ENCODE measurements at regions not wholly inside any gene's neighbourhood (a gene's known extent, or its start where the extent isn't known, plus 50 kb on each side); places are given as distances from the start of the nearest gene placed in this dataset.

GRCh38 chr11:81224396-81224795 lies 1509.3 kb downstream of the FAM181B start:
- H3K4me3 ChIP-seq (ENCODE audit: control insufficient read depth, low read depth, low read length) = no peak overlapping the region
- DNase-seq (ENCODE audit: low read depth) = peak; percentile 23
- no peak for TF ChIP-seq CTCF (conservative IDR thresholded peaks at IDR 0.05; ENCODE audit: control insufficient read depth, insufficient read depth, low read depth, low read length)

DNA sequence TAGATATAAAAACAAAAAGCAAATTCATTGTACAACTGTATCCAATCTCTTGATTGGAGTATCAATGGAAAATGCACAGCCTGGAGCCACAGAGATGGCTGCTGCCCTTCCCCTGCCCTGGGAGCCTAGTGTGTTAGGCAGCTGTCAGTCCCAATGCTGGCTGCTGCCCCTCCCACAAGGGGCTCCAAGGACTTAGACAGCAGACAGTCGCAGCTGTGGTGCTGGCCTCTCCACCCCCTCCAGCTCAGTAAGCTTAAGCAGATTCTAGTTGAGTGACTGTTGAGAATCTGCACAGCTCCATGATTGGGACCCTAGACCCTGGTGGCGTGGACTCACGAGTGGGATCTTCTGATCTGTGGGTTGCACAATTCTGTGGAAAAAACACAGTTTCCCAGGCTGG lies 1511.2 kb downstream of the FAM181B start:
- H3K4me3 ChIP-seq (ENCODE audit: control insufficient read depth, low read depth, low read length) = no peak overlapping the region
- no peak for DNase-seq (ENCODE audit: low read depth)
- TF ChIP-seq CTCF (conservative IDR thresholded peaks at IDR 0.05; ENCODE audit: control insufficient read depth, insufficient read depth, low read depth, low read length) = no peak

DNA sequence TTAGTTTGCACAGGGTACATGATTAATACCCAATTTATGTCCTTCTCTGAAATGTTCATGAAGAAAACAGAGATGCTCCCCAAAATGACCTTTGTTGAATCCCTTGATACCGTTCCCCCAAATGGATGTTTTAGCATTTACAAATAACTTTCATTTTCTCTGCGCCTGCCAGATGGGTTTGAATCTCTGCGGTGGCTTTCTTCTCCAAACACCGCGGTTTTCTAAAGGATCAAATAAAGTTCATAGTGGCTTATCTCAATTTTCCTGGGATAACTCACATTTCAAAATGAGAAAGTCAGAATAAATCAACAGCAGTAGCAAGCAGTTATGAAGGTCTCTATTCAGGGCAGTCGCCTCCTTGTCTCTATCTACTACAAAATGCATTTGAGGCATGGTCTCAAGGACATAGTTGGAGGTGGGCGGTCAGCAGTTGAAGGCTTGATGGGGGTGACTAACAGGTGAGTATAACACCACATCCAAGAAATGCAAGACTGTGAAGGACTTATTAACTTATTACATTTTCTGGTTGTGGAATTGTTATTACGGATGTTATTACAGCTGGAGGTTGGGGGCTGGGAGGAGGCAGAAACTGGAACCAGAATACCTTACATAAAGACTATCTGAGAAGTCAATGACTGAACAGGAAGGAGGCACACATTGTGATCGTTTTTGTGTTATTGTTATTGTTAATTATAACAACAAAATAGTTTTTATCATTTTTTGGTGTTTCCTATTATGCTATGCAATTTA lies 1513.3 kb downstream of the FAM181B start:
- H3K4me3 ChIP-seq (ENCODE audit: control insufficient read depth, low read depth, low read length) = no peak overlapping the region

GRCh38 chr11:81219661-81220060 lies 1514.0 kb downstream of the FAM181B start:
- H3K4me3 ChIP-seq (ENCODE audit: control insufficient read depth, low read depth, low read length) = no peak overlapping the region
- DNase-seq (ENCODE audit: low read depth) = no peak

More for the DNA sequence above, 1513.3 kb downstream of the FAM181B start:
- no peak for DNase-seq (ENCODE audit: low read depth)
- no peak for TF ChIP-seq CTCF (conservative IDR thresholded peaks at IDR 0.05; ENCODE audit: control insufficient read depth, insufficient read depth, low read depth, low read length)

DNA sequence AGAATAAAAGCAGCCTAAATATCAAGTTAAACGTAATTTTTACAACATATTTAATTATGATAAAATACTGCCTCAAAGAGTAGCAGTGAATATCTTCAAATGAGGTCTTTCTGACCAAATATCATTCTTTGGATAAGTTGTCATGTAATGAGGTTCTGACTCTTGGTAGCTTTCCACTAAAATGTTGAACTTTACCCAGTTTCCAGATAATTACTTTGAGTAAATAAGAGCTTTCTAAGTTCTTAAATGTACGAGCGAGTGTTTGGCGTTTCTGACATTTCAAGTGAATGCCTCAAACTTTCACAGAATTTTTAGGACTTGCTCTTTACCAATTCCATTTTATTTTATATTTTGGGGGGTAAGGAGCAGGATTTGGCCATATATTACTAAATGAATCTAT lies 1515.2 kb downstream of the FAM181B start:
- no peak overlapping the region for H3K4me3 ChIP-seq (ENCODE audit: control insufficient read depth, low read depth, low read length)
- no peak for TF ChIP-seq CTCF (conservative IDR thresholded peaks at IDR 0.05; ENCODE audit: control insufficient read depth, insufficient read depth, low read depth, low read length)
- no peak for DNase-seq (ENCODE audit: low read depth)

More at GRCh38 chr11:81219661-81220060, 1514.0 kb downstream of the FAM181B start:
- no peak for TF ChIP-seq CTCF (conservative IDR thresholded peaks at IDR 0.05; ENCODE audit: control insufficient read depth, insufficient read depth, low read depth, low read length)

DNA sequence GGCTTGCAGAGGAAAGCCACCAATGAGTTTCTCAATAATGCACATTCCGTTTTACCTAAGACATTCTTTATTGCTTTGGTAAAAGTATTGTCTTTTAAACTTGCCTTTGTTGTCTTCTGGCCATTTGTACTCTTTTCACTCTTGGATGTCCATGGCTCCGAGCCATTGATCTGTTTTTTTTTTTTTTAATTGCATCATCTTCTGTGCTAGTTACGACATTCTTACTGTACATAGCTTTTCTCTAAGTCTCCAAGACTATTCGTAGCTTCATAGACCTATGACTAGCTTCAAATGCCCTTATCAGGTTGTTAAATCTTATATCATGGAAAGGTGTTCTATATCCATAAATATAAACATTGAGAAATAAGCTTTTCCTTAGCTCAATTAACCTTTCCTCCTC lies 1522.6 kb downstream of the FAM181B start:
- no peak overlapping the region for H3K4me3 ChIP-seq (ENCODE audit: control insufficient read depth, low read depth, low read length)
- peak; percentile 3 for DNase-seq (ENCODE audit: low read depth)
- no peak for TF ChIP-seq CTCF (conservative IDR thresholded peaks at IDR 0.05; ENCODE audit: control insufficient read depth, insufficient read depth, low read depth, low read length)

Data from fibroblast of mammary gland (primary cell).